ENCODE measurements at regions not wholly inside any gene's neighbourhood (a gene's known extent, or its start where the extent isn't known, plus 50 kb on each side); places are given as distances from the start of the nearest gene placed in this dataset.
"Not testable (repeated sequence)": the region's sequence is repeated elsewhere in the genome, so short reads cannot be mapped to it uniquely, and the experiment has no call there.

DNA sequence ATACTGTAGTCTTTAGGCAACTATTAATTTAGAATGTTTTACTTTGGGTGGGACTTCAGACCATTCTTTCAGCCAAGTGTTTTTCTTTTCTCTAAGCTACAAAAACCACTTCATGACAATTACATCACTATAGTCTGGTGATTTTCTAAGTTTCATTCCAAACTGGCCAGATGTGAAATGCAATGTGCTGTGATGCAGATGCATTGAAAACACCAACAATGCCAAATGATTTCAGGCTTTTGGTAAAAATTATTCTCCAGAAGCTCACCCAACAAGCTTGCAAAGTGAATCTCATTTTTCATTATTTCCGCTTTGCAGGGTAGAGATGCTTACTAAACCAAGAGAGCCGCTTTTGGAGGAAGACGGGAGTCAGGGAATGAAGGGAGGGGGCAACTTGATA is 118.4 kb upstream of the ANK3 start:
- no peak for DNase-seq

DNA sequence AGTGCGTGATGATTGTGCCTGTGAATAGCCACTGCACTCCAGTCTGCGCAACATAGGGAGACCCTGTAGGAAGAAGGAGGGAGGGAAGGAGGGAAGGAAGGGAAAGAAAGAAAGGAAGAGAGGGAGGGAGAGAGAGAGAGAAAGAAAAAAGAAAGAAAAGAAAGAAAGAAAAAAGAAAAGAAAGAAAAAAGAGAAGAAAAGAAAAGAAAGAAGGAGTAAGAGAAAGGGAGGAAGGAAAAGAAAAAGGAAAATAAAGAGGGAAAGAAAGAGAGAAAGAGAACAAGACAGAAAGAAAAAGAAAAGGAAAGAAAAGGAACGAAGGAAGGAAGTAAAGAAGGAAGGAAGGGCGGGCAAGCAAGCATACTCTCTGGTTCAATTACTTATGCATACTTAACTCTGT is 112.9 kb upstream of the ANK3 start:
- DNase-seq, result no peak

DNA sequence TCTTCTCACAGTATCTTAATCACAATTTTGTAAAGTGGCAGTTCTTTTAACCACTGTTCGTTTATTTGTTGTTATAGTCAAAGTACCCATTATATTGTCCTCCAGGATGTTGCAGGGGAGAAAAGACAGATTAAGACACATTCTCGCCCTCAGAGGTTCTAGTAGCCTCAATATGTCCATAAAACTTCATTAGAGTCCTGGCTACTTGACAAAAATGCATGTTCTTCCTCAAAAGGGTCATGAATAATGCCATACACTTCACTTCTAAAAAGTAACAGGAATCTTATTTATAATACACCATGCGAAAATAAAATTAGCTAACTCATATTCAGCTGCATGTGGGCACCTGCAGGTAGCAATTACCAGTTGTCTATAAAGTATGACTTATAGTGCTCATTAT is 109.3 kb upstream of the ANK3 start:
- DNase-seq, result no peak

DNA sequence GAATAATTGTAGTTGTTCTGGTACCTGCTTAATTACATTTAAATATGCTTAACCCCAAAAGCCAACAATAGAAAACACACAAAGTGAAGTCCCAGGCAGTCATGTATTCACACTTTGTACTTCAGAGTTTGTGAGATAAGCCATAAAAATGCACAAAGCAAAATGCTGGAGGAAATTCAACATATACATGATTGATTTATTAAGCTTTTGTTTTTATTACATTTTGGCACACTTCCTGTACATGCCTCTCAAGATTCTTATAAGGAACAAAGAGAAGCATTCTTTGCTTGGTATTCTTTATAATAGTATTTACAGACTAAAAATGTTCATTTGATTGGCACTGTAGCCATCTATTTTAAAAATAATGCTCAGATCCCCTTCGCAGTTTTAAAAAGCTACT is 107.7 kb upstream of the ANK3 start:
- DNase-seq, result no peak

DNA sequence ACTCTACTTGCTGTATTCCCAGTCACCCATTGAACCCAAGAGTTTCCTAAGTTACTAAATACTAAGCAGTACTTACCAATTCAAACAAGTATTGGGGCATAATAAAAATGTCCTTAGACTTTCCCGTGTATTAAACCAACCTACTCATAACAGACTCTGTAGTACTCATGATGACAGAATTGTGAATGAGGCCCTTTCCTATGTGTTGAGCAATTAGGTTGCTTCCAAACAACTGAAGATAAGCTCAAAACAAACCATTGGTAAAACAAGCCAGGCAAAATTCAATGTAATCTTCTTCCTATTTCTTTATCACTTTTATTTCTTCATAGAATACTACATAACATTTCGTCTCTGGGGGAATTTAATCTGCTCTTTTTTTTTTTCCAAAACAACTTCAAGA is 106.5 kb upstream of the ANK3 start:
- DNase-seq, result no peak

DNA sequence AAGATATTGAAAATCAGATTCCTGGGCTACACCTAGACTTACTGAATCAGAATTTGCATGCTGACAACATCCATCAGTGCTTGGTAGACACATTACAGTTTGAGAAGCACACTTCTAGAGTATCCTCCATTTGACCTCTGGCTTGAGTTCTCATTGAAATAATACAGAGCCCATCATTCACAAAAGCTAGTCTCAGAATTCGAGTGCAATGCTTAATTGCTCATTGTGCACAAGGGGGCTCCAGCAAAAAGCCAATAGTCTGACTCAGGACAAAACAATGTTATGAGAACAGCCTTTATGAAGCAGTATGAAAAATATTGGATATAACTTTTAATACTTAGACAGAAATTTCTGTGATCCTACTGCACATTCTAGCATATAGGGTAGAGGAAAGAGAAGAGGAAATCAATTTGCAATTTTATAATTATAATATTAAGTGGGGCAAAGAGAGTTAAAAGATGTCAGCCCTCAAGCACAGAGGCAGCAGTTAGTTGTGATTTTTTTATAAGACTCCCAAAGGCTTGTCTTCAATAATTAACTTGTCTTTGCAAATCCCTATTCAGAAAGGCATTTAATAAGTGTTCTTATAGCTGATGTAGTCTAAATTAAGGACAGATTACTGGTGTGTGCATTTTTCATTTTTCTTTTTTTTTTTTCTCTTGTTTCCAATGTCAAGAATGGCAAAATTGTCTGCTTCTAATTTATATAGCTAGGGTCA is 105.8 kb upstream of the ANK3 start:
- DNase-seq, result no peak

DNA sequence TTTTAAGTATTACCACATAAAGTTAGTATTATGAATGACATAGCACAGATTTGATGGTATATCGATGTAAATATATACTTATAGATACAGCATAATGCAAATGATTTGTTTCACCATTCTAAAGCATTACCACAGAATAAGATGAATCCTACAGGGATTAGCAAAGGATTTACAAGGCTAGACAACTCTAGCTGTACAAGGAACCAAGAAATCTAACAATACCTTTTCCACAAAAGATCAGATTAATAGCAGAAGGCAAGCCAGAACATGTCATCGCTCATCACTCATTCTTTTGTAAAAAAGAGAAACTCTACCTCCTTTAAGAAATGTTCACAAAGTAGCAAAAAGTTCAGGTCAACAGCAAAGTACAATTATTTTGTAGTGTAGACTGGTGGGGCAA is 105.1 kb upstream of the ANK3 start:
- DNase-seq, result no peak

DNA sequence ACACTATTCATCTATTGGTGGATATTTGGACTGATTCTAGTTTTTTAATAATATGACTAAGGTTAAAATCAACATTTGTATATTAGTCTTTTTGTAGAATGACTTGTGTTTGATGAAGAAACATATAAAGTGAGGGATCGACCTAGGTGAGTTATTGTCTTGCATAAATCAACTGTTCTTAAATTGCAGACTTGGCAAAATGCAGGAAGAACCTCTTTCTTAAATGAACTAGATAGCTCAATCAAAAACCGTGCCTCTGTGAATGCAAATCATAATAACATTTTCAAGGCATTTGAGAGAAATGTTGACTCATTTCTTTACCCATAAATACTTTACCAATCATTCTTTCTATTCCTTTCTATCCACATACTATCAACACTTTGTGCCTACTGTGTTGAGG is 101.5 kb upstream of the ANK3 start:
- DNase-seq, result no peak

DNA sequence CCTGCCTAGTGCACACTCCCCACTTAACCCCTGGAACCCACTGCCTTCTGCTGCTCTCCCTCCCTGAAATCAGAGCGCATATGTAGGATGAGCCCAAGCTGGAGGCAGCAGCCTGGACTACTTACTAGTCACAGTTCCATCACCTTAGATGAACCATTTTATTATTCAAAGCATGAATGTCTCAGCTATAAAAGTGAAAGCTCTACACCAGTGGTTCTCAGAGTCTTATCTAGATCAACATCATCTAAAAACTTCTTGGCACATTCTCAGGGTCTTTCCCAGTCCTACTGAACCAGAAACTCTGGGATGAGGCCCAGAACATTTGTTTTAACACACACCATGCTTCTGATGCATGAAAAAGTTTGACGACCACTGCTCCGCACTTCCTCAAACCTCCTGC is 100.3 kb upstream of the ANK3 start:
- DNase-seq, result no peak

DNA sequence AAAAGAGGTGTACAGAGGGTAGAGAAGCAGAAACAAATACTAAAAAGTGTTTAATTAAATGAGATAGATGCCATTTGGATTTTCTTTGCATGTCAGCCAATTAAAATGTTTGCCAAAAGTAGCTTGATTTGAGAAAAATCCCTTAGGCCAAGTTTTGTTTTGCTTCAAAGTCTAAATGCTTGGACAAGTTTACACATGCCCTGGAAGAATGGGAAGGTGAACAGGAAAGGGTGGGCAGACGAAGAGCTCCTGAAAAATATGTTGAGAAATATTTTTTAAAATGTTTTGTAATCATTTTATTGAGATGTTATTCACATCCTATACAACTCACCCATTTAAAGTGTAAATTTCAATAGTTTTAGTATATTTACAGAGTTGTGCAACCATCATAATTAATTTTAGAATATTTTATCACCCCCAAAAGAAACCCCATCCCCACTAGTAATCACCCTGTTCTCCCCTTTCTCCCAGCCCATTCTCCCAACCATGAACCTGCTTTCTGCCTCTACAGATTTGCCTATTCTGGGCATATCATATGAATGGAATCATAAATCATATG is 98.5 kb upstream of the ANK3 start:
- no peak for DNase-seq

DNA sequence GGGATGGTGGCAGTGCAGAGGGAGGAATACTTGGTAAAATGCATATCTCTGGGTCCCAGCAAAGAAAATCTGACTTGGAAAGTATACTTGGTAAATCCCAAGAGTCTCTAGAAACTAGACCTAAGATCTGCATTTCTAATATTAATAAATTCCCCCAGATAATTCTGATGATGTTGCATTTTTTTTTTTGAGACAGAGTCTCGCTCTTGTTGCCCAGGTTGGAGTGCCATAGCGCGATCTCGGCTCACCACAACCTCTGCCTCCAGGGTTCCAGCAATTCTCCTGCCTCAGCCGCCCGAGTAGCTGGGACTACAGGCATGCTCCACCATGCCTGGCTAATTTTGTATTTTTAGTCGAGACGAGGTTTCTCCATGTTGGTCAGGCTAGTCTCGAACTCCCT is 97.9 kb upstream of the ANK3 start:
- DNase-seq, result no peak

DNA sequence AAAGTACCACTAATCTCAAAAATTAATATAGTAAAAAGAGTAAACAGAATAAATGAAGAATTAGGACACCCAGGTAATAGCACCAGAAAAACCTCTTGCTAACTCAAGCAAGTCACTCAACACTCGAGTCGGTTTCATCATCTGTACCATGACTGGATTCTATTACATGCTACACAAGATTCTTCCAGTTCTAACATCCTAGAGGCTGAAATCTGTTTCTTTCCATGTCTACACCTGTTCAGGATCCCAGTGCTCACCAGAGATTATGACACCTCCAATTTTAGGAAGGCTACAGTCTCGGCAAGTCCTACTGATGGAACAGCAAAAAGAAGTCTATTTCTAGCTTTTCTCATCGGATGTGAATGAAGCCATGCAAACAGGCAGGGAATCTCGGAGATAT is 95.3 kb upstream of the ANK3 start:
- no peak for DNase-seq

DNA sequence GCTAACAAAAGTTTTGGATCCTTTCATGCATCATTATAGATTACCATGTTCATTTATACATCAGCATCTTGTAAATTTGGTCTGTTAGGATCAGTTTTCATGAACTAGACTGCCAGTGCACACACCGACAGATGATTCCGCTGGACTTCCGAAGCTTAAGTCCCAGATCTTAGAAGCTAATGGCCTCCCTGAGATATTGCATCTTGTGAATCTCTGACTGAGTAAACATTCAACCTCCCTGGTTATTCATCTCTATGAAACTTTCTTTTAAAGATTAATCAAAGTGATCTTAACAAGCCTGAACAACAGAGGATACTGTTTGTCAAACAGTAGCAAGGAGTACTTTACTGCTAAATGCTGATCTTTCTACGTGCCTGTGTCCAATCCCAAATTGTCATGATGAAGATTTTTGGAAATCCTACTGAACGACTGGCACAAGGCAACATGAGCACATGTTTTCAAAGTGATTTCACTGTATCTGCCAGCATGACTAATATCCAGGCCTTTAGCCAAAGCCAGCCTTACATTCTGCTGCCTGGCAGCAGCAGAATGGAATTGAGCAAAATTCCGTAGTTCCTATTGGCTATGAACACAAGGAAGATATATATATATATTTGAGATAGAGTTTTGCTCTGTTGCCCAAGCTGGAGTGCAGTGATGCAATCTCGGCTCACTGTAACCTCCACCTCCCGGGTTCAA is 91.3 kb upstream of the ANK3 start:
- no peak for DNase-seq

DNA sequence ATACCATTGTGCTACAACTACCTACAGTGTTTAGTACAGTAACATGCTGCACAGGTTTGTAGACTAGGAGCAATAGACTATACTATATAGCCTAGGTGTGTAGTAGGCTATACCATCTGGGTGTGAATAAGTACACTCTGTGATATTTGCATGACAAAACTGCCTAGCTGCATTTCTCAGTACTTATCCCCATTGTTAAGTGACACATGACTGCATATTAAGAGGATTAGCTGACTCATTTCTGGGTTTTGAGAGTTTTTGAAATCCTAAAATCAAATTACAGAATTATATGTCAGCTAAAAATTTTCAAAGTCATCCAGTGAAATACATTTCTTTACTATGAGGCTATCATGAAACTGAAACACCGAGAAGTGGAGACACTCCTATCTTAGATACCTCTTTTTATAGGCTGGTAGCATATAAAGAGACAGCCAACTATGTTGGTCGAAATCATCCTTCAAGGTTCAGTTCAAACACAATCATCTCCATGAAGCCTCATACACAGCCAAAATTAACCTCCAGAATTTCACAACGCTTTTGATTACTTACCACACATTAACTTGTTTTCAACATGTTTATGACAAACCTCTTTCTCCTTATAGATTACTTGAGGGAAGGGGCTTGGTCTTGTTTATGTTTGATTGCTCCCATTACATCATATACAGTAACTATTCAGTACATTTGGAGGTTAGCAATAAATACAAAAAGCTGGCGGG is 89.8 kb upstream of the ANK3 start:
- DNase-seq, result no peak

DNA sequence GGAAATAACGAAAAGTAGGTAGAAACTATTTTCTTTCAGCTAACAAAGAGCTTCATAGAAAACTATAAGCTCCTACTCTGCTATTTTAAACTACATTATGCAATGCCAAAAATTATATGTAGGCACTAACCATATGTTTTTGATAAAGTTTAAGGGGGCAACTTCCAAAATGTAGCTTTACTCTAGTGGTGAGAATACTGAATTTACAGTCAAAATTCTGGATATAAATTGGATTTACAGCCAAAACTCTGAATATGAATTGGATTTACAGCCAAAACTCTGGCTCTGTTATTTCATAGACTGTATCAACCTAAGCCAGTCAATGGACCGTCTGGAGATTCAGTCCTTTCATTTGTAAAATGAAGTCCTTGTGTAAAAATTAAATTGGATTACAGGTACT is 86.8 kb upstream of the ANK3 start:
- DNase-seq, result no peak

DNA sequence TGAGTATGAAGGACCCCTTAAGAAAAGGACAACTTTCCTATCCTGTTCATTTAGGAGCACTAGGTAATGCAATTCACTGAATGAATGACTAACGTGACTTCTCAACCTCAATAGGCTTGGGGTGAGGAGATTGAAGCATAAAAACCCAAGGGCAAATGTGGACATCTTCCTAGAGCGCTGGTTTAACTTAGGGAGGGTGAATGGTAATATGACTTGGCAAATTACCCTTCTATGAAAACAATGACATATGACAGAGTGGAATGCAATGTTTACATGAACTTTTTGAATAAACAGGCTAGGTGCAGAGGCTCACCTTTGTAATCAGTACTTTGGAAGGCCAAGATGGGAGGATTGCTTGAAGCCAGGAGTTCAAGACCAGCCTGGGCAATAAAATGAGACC is 83.9 kb upstream of the ANK3 start:
- no peak for DNase-seq

DNA sequence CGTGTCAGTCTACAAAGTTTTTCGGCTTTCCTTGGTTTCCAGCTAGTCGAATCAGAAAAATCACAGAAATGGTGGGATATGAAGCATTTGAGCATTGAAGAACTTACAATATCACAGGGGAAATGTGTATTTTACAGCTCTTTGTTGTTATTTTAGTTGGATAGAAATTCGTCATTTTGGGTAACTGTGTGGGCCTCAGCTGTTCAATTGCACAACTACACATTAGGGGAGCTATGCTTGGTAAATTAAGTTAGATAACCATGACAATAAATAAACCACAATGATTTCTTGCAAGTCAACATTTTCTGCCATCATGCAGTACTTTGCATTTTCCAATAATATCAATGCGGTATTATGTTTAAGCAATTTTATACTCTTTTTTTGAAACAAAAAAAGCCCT is 80.4 kb upstream of the ANK3 start:
- no peak for DNase-seq

DNA sequence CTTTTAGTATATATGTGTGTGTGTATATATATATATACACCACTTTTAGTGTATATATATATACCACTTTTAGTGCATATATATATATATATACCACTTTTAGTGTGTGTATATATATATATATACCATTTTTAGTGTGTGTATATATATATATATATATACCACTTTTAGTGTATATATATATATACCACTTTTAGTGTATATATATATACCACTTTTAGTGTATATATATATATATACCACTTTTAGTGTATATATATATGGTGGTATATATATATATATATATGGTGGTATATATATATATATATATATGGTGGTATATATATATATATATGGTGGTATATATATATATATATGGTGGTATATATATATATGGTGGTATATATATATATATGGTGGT is 79.5 kb upstream of the ANK3 start:
- DNase-seq, result not testable (repeated sequence)

DNA sequence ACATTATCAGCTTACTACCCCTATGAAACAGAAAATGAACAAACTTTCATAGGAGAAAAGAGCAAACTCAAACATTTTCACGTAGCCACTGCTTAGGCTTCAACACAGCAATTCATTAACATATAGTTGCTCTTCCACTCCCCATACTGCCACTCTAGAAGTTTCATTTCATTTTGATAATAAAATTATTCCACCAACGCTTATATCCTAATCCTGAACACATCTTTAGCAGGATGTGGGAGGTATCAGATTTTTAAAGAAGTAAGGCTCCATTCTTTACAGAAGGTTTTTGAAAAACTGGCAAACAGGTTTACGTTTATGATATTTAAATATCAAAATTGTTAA is 77.5 kb upstream of the ANK3 start:
- DNase-seq, result no peak

DNA sequence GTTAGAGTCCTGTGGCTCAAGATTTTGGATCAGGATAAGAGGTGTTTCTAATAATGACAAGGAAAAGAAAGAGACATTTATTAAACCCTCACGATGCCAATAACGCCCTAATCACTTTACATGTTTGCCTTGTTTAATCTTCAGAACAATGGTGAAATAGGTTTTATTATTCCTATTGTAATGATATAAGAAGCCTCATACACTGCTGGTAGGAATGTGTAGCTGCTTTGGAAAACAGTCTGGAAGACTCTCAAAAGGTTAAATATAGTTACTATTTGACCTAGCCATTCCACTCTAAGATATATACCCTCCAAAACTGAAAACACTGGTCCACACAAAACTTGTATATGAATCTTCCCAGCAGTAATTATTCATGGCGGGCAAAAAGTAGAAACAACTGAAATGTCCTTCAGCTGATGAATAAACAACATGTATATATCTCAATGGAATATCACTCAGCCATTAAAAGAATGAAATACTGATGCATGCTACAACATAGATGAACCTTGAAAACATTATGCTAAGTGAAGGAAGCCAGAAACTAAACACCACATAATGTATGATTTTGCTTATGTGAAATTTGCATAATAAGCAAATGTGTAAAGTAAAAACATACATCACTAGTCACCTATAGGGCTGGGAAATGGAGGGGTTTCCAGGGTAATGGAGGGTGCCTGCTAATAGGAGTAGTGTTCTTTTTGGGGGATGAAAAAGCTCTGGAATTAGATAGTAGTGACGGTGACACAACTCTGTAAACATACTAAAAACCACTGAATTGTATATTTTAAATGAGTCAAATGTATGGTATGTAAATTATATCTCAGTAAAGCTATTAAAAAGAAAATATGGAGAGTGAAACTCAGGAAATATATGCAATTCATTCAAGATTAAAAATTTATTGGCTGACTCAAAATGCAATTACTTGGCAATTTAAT is 76.9 kb upstream of the ANK3 start:
- no peak for DNase-seq

DNA sequence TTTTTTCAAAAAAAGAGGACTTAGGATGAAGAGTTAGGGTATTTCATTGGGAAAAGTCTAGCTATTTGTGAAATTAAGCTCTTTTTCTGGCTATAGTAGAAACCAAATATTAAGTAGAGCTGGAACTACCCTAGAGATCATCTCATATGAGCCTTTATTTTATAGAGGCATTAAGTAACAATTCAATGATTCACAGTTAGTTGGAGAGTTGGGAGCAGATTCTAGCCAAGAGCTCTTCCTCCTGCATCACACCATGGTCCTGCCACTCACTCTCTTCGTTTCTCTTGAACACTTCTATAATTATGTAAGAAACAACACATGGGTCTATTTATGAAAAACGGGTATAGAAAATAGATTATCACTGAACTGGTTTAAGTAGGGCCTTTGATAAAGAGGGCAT is 76.1 kb upstream of the ANK3 start:
- no peak for DNase-seq

DNA sequence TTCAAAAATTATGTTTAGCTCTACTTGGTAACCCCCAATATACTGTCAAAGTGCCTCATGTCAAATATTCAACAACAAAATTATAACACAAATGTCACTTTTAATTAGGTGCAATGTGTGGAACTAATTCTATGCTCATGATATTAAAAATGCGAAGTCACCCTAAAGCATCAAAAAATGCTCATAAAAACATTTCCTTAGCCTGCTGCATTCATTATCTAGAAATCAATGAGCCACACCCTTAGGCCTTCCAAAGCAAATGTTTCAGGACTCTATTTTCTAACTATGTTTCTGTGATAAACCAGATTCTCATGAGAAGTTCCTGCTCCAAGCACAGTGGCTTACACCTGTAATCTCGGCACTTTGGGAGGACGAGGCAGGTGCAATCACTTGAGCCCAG is 75.0 kb upstream of the ANK3 start:
- DNase-seq, result no peak

DNA sequence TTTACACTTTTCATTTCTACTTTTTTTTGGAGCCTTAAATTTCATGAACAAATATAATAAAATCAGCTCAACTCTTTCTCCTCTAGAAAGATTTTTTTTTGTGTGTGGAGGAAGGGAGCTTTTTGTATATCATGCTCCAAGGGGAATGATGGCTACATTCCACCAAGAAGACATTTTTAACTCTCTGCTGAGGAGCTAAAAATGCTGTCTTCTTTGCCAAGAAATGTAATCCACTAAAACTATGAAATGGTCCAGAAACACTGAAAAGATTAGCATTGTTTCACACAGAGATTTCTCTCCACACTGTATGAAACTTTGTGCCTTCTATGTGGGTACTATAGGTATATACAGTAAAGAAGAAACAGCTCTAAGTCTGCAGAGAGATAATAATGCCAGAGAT is 74.1 kb upstream of the ANK3 start:
- no peak for DNase-seq

Measured in hematopoietic multipotent progenitor cell treated with erythropoietin and hydrocortisone succinate and interleukin-3 and kit ligand, for 8 days (in vitro differentiated cells).